22Rv1 (cell line): ENCODE measurements at regions not wholly inside any gene's neighbourhood (a gene's known extent, or its start where the extent isn't known, plus 50 kb on each side); places are given as distances from the start of the nearest gene placed in this dataset.

Source experiments
- H3K27ac ChIP-seq: fragments of 450-650 bp; 2 replicates; pipeline ENCODE4 v1.5.1; 2017
- ZFX ChIP-seq: fragments of 450-650 bp; IDR thresholded peaks from 2 replicates; pipeline ENCODE4 v1.6.1; 2017; ENCODE audit warnings: antibody characterized with exemption, borderline replicate concordance
- TF ChIP-seq, protein P1 (sequence below): fragments of 450-650 bp; IDR thresholded peaks from 2 replicates; pipeline ENCODE4 v1.5.1; 2017; ENCODE audit warnings: mild to moderate bottlenecking

DNA sequence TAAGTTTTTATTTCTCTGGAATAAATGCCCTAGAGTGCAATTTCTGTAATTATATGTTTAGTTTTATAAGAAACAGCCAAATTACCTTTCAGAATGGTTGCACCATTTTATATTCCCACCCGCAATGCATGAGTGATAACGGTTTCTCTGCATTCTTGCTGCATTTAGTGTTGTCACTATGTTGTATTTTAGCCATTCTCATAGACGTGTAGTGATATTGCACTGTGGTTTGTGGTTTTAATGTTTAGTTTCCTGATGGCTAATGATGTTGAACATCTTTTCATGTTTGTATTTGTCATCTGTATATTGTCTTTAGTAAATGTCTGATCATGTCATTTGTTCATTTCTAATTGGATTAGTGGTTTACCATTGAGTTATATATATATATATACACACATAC lies 73.0 kb upstream of the GOLIM4 start:
- H3K27ac ChIP-seq, result no peak overlapping the region
- TF ChIP-seq ZFX, result no peak
- TF ChIP-seq, protein P1, sequence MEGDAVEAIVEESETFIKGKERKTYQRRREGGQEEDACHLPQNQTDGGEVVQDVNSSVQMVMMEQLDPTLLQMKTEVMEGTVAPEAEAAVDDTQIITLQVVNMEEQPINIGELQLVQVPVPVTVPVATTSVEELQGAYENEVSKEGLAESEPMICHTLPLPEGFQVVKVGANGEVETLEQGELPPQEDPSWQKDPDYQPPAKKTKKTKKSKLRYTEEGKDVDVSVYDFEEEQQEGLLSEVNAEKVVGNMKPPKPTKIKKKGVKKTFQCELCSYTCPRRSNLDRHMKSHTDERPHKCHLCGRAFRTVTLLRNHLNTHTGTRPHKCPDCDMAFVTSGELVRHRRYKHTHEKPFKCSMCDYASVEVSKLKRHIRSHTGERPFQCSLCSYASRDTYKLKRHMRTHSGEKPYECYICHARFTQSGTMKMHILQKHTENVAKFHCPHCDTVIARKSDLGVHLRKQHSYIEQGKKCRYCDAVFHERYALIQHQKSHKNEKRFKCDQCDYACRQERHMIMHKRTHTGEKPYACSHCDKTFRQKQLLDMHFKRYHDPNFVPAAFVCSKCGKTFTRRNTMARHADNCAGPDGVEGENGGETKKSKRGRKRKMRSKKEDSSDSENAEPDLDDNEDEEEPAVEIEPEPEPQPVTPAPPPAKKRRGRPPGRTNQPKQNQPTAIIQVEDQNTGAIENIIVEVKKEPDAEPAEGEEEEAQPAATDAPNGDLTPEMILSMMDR, result no peak

DNA sequence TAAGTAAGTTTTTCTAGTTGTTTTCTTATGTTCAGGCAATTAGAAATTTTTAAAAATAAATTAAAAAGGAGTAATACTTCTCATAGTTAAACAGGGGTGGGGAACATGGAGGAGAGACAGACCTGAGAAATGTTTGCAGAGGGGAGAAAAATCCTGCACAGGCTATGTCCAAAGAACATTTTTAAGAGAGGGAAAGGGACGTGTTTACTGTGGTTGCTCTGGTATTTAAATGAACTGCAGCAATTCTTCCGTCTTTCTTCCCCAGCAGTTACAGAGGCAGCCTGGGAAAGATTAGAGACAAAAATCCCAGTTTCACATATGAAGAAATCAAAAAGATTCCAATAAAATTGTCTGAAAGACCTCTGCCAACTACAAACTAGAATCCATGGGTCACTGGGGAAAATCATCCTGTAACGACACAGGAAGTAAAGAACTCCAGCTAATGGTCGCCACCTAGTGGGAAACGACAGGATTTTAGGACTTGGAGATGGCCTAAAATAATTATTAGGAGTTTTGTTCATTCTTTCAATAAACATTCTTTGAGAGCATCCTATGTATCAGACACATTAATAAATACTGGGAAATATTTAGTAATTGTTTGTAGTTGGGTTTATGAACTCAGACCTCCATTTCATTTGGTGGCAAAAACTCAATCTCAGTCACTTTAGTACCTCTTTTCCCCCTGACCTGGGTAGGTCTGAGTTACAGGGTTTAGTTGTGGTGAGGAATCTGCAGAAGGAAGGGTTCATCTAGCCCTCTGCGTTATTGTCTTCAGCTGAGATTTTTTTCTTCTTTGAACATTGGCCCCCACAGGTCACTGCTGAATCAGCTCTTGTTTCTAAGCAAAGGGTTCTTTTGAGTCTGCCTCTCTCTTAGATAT lies 69.9 kb upstream of the GOLIM4 start:
- no peak overlapping the region for H3K27ac ChIP-seq
- TF ChIP-seq, protein P1, result peak; percentile 80
- TF ChIP-seq ZFX, result no peak

DNA sequence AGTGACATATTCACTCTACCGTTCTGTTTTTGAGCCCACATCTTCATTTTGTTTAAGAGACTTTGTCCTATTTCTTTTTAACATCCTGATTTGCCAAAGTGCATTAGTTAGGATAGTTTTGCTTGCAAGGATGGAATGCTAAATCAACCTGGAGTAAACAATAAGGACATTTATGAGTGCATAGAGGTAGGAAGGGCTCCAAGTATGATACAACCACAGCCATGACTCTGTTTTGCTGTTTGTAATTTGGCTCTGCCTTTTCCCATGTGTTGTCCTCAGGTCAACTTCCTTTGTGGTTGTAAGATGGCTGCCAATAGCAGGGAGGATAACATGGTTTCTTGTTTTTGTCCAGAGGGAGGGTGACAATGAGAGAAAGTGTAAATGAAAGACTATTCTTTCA lies 66.4 kb upstream of the GOLIM4 start:
- TF ChIP-seq, protein P1, result no peak
- no peak for TF ChIP-seq ZFX
- no peak overlapping the region for H3K27ac ChIP-seq

DNA sequence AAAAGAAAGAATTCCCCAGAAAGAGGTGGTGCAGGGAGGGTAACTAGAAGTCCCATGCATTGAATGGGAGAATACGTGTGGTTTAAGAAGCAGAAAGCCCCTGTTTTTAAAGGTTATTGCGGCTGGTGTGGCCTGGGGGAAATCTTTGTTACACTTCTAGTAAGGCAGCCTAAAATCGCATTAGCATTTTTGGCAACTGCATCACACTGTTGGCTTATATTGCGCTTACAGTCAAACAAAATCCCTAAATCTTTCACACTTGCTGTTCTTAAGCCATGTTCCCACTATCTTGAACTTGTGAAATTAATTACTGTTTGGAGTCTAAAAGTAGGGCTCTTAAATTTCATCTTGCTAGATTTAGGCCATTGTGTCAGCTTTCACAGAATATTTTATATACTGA lies 66.0 kb upstream of the GOLIM4 start:
- TF ChIP-seq, protein P1, result no peak
- TF ChIP-seq ZFX, result no peak
- no peak overlapping the region for H3K27ac ChIP-seq

DNA sequence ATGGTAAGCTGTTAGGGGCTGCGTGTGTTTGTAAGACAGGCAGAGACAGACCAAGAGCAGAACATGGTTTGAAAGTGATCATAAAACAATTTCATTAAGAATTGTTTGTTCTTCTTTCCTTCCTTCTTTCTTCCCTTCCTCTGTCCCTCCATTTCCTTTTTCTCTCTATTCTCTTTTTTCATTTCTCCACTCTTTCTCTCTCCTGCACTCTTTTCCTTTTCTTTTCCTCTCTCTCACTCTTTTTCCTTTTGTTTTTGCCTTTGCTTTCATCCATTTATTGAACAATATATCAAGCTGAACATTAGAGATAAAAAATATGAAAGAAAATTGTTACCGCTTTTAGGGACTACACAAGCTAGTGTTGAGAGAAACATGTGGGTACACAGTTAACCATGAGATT lies 62.2 kb upstream of the GOLIM4 start:
- no peak for TF ChIP-seq ZFX
- TF ChIP-seq, protein P1, result no peak
- no peak overlapping the region for H3K27ac ChIP-seq

DNA sequence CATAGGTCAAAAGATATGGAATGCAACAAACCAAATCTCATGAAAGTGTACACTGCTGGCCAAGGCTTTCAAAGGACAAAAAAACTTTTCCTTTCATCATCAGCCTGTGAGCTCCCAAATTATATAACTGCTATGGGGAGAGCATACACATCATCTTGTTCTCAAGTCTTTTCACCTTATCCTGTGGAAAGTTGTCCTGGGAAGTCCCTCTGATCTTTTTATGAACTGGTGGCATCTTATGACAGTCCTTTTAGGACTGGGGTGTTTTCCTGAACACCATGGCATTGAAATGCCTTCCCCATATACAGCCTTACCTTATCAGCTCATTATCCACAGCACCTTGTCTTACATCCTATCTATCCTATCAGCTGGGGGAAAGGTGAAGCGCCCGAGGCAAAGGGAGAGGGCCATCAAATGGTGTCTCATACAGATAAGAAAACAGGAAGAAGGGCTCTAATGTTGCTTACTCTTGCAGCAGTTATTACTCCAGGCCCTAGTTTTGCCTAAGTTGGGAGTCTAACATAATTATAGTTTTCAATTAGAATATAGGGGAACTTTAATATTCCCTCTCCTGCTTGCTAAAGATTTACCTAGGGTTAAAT lies 61.5 kb upstream of the GOLIM4 start:
- no peak overlapping the region for H3K27ac ChIP-seq
- TF ChIP-seq ZFX, result no peak
- TF ChIP-seq, protein P1, result no peak

DNA sequence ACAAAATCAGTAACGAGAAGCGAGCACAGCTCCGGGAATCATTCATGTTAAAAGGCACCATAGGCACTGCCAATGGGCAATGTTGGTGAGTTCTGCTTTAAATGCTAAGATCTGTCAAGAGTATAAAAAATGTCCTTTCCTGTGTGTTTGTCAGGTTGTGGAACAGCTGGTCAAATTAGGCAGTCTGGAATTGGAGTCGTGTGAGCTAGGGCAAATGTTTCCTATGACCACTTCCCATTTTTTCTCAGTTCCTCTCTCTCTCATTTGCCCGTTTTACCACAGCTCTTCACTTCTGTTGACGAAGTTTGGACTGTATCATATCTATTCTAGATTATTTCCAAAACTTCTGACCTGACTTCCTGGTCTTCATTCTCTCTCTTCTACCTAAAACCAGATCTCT lies 60.8 kb upstream of the GOLIM4 start:
- no peak overlapping the region for H3K27ac ChIP-seq
- TF ChIP-seq, protein P1, result no peak
- no peak for TF ChIP-seq ZFX
